ENCODE measurements at regions not wholly inside any gene's neighbourhood (a gene's known extent, or its start where the extent isn't known, plus 50 kb on each side); places are given as distances from the start of the nearest gene placed in this dataset.

DNA sequence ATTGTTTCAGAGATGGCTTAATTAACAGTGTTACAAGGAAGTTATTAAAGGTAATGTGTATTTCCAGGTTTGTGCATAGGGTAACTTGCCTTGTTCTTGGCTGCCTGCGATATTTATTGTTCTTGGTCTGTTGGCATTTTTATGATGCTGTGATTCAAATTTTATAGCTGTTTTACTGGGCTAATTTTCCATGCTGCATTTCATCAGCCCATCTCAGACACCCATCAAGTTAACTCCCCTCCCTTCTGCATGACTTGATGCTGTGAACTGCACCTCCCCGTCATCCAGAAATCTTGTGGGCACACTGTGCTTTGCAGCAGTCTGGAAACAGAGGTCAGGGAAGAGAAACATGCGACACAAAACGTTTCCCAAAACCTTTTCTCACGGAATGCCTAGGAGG, 1049.2 kb downstream of the AACS start:
- TF ChIP-seq, protein P1, sequence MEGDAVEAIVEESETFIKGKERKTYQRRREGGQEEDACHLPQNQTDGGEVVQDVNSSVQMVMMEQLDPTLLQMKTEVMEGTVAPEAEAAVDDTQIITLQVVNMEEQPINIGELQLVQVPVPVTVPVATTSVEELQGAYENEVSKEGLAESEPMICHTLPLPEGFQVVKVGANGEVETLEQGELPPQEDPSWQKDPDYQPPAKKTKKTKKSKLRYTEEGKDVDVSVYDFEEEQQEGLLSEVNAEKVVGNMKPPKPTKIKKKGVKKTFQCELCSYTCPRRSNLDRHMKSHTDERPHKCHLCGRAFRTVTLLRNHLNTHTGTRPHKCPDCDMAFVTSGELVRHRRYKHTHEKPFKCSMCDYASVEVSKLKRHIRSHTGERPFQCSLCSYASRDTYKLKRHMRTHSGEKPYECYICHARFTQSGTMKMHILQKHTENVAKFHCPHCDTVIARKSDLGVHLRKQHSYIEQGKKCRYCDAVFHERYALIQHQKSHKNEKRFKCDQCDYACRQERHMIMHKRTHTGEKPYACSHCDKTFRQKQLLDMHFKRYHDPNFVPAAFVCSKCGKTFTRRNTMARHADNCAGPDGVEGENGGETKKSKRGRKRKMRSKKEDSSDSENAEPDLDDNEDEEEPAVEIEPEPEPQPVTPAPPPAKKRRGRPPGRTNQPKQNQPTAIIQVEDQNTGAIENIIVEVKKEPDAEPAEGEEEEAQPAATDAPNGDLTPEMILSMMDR (IDR thresholded peaks at IDR 0.05) = no peak
- TF ChIP-seq POLR2A (IDR thresholded peaks at IDR 0.05) = no peak

All from adrenal gland (tissue), 5 donors.